ENCODE measurements at regions not wholly inside any gene's neighbourhood (a gene's known extent, or its start where the extent isn't known, plus 50 kb on each side); places are given as distances from the start of the nearest gene placed in this dataset.

GRCh38 chr4:38360201-38360600 is 303.8 kb upstream of the KLF3 start:
- no peaks in the 10 kb centered on the region for H3K4me1 ChIP-seq (ENCODE audit: control insufficient read depth in 2 of 3, insufficient read depth in 2 of 3, low read depth in 1 of 3, low read length in 3 of 3)
- no peak for FAIRE-seq
- no peaks in the 10 kb centered on the region for H3K27me3 ChIP-seq (ENCODE audit: control insufficient read depth, insufficient read depth, low read length)
- H3K4me3 ChIP-seq (ENCODE audit: low read length in 3 of 3), result no peak overlapping the region
- no peak overlapping the region for H3K9ac ChIP-seq (ENCODE audit: low read length in 3 of 3)
- H3K9me3 ChIP-seq (ENCODE audit: control insufficient read depth in 2 of 3, insufficient read depth in 1 of 3, low read length in 3 of 3), result no peaks in the 10 kb centered on the region
- intact Hi-C loops (cut with DNase I), result no loop called here
- no peak overlapping the region for H3K27ac ChIP-seq (ENCODE audit: low read depth in 2 of 2, low read length in 2 of 2)
- no peak for DNase-seq
- no peak for TF ChIP-seq CTCF (IDR thresholded peaks at IDR 0.05; ENCODE audit: borderline replicate concordance, extremely low read depth, insufficient read depth)
- no peaks in the 10 kb centered on the region for H3K36me3 ChIP-seq (ENCODE audit: control insufficient read depth in 2 of 3, insufficient read depth in 3 of 3, low read length in 3 of 3)

GRCh38 chr4:38364383-38364963 is 299.5 kb upstream of the KLF3 start:
- Histone ChIP-seq H3K4me1 (ENCODE audit: control insufficient read depth in 2 of 3, insufficient read depth in 2 of 3, low read depth in 1 of 3, low read length in 3 of 3) (peaks cover 0 to 6% (median 5%) of the 10 kb centered on the region in 3 donors), H3K27me3 (ENCODE audit: control insufficient read depth, insufficient read depth, low read length) (no peaks in the 10 kb centered on the region), H3K36me3 (ENCODE audit: control insufficient read depth in 2 of 3, insufficient read depth in 3 of 3, low read length in 3 of 3) (no peaks in the 10 kb centered on the region), H3K9ac (ENCODE audit: low read length in 3 of 3) (no peak overlapping the region), H3K9me3 (ENCODE audit: control insufficient read depth in 2 of 3, insufficient read depth in 1 of 3, low read length in 3 of 3) (no peaks in the 10 kb centered on the region), H3K27ac (ENCODE audit: low read depth in 2 of 2, low read length in 2 of 2) (no peak overlapping the region), H3K4me3 (ENCODE audit: low read length in 3 of 3) (no peak overlapping the region)
- TF ChIP-seq CTCF (IDR thresholded peaks at IDR 0.05; ENCODE audit: borderline replicate concordance, extremely low read depth, insufficient read depth), result no peak
- DNase-seq (no peak), FAIRE-seq (no peak)
- intact Hi-C loops (cut with DNase I), result no loop called here

- H3K4me3 ChIP-seq (ENCODE audit: low read length in 3 of 3), result no peak overlapping the region
- no peaks in the 10 kb centered on the region for H3K9me3 ChIP-seq (ENCODE audit: control insufficient read depth in 2 of 3, insufficient read depth in 1 of 3, low read length in 3 of 3)
- intact Hi-C loops (cut with DNase I), result no loop called here
- no peaks in the 10 kb centered on the region for H3K27me3 ChIP-seq (ENCODE audit: control insufficient read depth, insufficient read depth, low read length)
- TF ChIP-seq CTCF (IDR thresholded peaks at IDR 0.05; ENCODE audit: borderline replicate concordance, extremely low read depth, insufficient read depth), result no peak
- DNase-seq (no peak), FAIRE-seq (no peak)
- H3K27ac ChIP-seq (ENCODE audit: low read depth in 2 of 2, low read length in 2 of 2), result no peak overlapping the region
- H3K36me3 ChIP-seq (ENCODE audit: control insufficient read depth in 2 of 3, insufficient read depth in 3 of 3, low read length in 3 of 3), result no peaks in the 10 kb centered on the region
- H3K4me1 ChIP-seq (ENCODE audit: control insufficient read depth in 2 of 3, insufficient read depth in 2 of 3, low read depth in 1 of 3, low read length in 3 of 3), result peaks cover 0 to 6% (median 5%) of the 10 kb centered on the region in 3 donors
- no peak overlapping the region for H3K9ac ChIP-seq (ENCODE audit: low read length in 3 of 3)
Measured at GRCh38 chr4:38365261-38365660, 298.7 kb upstream of the KLF3 start.

All from kidney (tissue), 13 donors.